ENCODE measurements at regions not wholly inside any gene's neighbourhood (a gene's known extent, or its start where the extent isn't known, plus 50 kb on each side); places are given as distances from the start of the nearest gene placed in this dataset.

- DNase-seq (ENCODE audit: low spot score), result no peak
- no peak for FAIRE-seq
Measured at GRCh38 chr22:46090036-46090591, 60.2 kb upstream of the PPARA start.

GRCh38 chr22:46090631-46091201, 59.6 kb upstream of the PPARA start:
- DNase-seq (ENCODE audit: low spot score) (no peak), FAIRE-seq (no peak)

GRCh38 chr22:46091277-46091977, 58.9 kb upstream of the PPARA start:
- FAIRE-seq (no peak), DNase-seq (ENCODE audit: low spot score) (no peak)

DNA sequence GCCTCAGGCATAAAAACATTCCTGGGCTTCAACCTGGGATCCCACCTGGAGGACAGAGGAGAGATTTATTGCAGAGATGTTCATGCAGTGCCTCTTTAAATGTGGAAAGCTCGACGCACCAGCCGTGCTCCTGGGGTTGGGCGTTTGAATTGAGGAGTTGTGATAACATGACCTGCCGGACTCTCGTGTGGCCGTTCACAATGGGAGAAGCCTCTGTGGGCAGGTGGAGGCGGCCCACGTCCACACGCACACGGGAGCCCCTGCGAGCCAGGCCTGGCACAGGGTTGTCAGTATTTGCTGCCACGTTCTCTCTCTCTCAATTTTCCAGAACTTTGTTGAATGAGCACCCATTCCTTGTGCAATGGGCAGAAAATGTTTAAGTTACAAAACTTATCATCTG, 58.3 kb upstream of the PPARA start:
- FAIRE-seq (no peak), DNase-seq (ENCODE audit: low spot score) (no peak)

- FAIRE-seq, result no peak
Measured at GRCh38 chr22:46092670-46093410, 57.5 kb upstream of the PPARA start.

DNA sequence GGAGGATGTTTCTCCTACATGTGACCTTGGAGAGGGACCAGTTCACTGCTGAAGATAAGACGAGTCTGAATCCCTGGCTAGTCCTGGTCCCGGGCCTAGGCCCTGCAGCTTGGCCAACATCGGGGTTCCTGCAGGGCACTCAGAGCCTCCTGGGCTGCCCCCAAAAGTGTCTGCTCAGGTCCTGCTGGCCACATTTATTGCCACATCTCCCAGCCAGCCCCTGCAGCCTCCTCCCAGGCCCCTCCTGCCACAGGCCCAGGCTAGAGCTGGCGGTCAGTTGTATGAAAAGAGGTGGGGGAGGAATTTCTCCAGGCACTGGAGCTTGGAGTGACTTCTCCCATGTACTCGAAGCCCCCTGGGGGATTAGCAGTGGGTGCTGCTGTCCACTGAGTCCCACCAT, 56.5 kb upstream of the PPARA start:
- DNase-seq (ENCODE audit: low spot score) (no peak), FAIRE-seq (no peak)

More at GRCh38 chr22:46092670-46093410, 57.5 kb upstream of the PPARA start:
- DNase-seq (ENCODE audit: low spot score), result no peak

GRCh38 chr22:46094676-46095075, 55.6 kb upstream of the PPARA start:
- DNase-seq (ENCODE audit: low spot score) (no peak), FAIRE-seq (no peak)

DNA sequence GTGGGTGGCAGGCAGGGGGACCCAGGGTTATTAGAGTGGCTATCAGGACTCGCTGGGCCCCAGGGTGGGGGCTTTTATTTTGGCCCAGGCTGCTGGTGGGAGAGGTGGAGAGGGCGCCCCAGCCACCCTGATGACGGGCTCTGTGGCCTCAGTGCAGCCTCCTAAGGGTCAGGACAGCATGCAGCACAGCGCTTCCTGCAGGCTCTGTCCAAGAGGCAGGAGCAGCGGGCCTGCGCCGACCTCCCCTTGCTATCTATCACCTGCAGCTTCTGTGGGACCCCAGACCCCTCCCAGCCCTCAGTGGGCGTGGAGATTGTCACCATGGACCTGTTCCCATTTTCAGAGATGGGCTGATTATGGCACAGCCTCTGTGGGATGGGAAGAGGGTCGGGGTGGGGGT, 54.3 kb upstream of the PPARA start:
- DNase-seq (ENCODE audit: low spot score) (no peak), FAIRE-seq (no peak)

DNA sequence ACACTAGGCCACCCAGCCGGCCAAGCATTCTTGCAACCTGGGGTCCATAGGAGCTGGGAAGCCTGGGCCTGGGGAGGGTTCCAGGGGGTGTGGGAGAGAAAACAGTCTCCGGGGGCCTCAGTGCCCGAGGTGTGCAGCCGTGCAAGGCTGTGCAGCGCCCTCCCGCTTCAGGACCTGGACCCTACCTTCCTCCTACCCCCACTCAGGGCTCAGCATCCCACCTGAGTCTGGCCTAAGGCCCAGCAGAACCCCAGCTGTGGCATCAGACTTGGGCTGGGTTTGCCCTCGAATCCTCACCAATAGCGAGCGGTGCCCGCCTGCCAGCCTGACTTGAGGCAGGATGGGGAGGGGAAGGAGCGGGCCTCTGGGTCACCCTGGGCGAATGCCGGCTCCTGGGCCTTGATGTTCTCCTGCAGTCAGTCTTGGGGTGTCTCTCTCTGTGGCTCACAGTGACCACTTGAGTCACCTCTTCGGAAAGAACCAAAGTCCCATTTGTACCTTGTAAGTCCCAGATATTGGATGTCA, 53.6 kb upstream of the PPARA start:
- no peak for FAIRE-seq
- no peak for DNase-seq (ENCODE audit: low spot score)

DNA sequence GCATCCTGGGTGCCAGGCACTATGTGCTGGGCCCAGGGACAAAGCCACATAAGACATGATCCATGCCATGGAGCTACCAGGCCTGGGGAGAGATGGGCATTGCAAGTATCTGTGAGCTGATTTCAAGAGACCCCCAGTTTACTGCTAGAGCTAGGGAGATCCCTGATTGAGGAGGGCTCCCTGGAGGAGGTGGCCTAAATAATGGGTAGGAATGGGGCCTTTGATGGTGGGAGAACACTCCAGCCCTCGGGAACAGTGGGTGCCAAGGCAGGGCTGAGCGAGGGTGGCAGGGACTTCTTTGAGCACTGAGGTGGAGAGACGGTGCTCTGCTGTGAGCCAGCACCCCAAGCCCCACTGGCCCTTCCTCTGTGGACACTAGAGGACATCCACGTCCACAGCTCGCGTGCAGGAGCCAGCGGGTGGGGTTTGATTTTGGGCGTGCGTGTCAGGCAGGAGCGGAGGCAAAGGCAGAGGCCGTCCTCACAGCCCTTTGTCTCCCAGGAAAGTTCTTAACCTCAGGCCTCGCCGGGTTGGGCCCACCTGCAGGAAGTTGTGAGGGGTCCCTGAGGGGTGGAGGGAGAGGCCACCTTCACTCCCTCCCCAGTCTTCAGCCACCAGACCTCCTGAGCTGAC, 52.9 kb upstream of the PPARA start:
- DNase-seq (ENCODE audit: low spot score) (no peak), FAIRE-seq (no peak)

- FAIRE-seq, result no peak
Measured at GRCh38 chr22:46098525-46099475, 51.5 kb upstream of the PPARA start.

GRCh38 chr22:46099740-46100139, 50.6 kb upstream of the PPARA start:
- DNase-seq (ENCODE audit: low spot score) (no peak), FAIRE-seq (no peak)

More at GRCh38 chr22:46098525-46099475, 51.5 kb upstream of the PPARA start:
- DNase-seq (ENCODE audit: low spot score), result no peak

DNA sequence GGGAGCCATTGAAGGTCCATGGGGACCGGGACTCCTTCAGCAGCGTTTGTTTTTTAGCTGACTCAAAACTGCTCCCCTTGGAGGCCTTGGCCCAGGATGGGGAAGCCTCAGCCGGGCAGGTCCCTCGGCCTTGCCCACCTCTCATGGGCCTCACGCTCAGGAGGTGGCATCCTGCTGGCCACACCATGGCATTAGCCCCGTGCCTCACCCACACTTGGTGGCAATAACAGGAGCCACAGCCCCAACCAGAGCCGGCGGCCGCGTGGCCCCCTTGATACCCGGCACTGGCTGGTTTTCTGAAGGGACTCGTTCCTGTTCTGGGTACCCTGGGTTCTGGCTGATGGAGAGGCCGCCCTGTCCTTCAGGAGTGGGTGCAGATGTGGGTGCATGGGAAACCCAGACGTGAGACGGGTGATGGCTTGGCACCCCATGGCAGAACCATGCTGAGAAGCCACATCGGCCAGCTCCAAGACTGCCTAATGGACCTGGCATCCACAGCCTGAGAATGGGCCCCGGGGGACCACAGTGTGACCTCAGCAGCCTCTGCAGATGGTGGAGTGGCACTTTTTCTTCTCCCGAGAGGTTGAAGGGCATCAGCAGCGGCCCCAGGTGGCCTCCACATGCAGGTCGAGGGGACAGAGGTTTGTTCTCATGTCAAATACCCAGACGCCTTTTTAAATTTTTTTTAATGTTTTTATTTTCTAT, 49.8 kb upstream of the PPARA start:
- DNase-seq (ENCODE audit: low spot score) (no peak), FAIRE-seq (no peak)
